ENCODE measurements at regions not wholly inside any gene's neighbourhood (a gene's known extent, or its start where the extent isn't known, plus 50 kb on each side); places are given as distances from the start of the nearest gene placed in this dataset.
"Not testable (repeated sequence)": the region's sequence is repeated elsewhere in the genome, so short reads cannot be mapped to it uniquely, and the experiment has no call there.

GRCh38 chr1:83145820-83146219 is 853.1 kb downstream of the TTLL7 start:
- TF ChIP-seq POLR2AphosphoS5, CTCF, POLR2A (IDR thresholded peaks at IDR 0.05): not testable (repeated sequence)
